ENCODE measurements at regions not wholly inside any gene's neighbourhood (a gene's known extent, or its start where the extent isn't known, plus 50 kb on each side); places are given as distances from the start of the nearest gene placed in this dataset.

GRCh38 chr6:44734886-44735629, 347.6 kb downstream of the CDC5L start:
- TF ChIP-seq FOXJ3 (CRISPR knock-in tag; IDR thresholded peaks at IDR 0.05): no peak
- no peak for TF ChIP-seq MXI1 (IDR thresholded peaks at IDR 0.05; ENCODE audit: low read depth, low read length)

Data from SK-N-SH (cell line).